ENCODE measurements at regions not wholly inside any gene's neighbourhood (a gene's known extent, or its start where the extent isn't known, plus 50 kb on each side); places are given as distances from the start of the nearest gene placed in this dataset.

DNA sequence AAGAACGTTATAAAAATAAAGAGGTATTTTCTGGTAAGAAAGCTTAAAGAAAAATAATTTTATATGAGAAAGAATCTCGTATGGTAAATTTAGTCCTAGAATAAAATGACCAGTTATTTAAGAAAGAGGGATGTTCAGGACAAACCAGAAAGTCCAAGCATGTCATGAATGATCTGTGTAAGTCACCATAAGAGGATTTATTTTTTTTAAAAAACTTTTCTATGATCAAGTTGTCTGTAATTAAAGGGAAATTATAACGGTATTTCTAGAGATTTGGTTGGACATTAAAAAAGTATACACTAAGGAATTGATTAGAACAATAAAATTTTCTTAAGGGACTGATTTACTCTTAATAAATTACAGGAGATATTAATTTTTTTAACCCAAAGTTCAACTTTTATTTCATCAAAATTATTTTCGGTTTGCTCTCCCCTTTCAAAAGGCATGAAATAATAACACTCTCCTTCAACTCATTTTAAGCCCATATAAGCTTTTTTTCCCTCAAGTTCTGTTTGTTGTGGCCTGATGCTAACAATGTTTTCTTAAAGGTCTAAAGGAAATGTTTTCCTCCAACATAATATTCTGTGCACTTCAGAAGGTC, 49.9 kb upstream of the CPSF6 start:
- TF ChIP-seq, protein P1, sequence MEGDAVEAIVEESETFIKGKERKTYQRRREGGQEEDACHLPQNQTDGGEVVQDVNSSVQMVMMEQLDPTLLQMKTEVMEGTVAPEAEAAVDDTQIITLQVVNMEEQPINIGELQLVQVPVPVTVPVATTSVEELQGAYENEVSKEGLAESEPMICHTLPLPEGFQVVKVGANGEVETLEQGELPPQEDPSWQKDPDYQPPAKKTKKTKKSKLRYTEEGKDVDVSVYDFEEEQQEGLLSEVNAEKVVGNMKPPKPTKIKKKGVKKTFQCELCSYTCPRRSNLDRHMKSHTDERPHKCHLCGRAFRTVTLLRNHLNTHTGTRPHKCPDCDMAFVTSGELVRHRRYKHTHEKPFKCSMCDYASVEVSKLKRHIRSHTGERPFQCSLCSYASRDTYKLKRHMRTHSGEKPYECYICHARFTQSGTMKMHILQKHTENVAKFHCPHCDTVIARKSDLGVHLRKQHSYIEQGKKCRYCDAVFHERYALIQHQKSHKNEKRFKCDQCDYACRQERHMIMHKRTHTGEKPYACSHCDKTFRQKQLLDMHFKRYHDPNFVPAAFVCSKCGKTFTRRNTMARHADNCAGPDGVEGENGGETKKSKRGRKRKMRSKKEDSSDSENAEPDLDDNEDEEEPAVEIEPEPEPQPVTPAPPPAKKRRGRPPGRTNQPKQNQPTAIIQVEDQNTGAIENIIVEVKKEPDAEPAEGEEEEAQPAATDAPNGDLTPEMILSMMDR (conservative IDR thresholded peaks at IDR 0.05) = no peak
- TF ChIP-seq EZH2 (IDR thresholded peaks at IDR 0.05; ENCODE audit: low read depth) = no peak

Data from PC-9 (cell line).